IMR-90 (cell line): ENCODE measurements at regions not wholly inside any gene's neighbourhood (a gene's known extent, or its start where the extent isn't known, plus 50 kb on each side); places are given as distances from the start of the nearest gene placed in this dataset.

Source experiments
- ATAC-seq: fragments of 200-7000 bp; cut with Tn5 transposase; 2 replicates; pipeline ENCODE4 v1.9.1; 2020; ENCODE audit warnings: low read depth, mild to moderate bottlenecking, moderate library complexity
- BruUV-seq: library from RNA; stranded (reverse); fragments of 400-500 nt; replicated peaks from 2 replicates; lab custom pipeline; 2021; lab: Mats Ljungman, UMichigan
- CTCF ChIA-PET: fragments of 300-600 bp; formaldehyde crosslinking; extraction: SDS; loops from one replicate; lab custom pipeline; 2021; ENCODE audit warnings: antibody characterized with exemption; lab: Yijun Ruan, JAX
- POLR2A ChIA-PET: fragments of 300-600 bp; sonication (Branson Sonifier 250); formaldehyde crosslinking; loops from one replicate; lab custom pipeline; 2022; ENCODE audit warnings: antibody characterized with exemption; ENCODE audit not compliant: unreplicated experiment; lab: Charles Lee
- DNase-seq: peaks from one replicate; pipeline ENCODE4 v3.0.0; 2013
- H2AFZ ChIP-seq: replicated peaks from 2 replicates; pipeline ENCODE3; 2013; ENCODE audit warnings: low read length, mild to moderate bottlenecking; ENCODE audit not compliant: poor library complexity
- H2AK5ac ChIP-seq: 2 replicates; pipeline ENCODE4 v1.6.1; 2013; ENCODE audit warnings: low read depth, low read length, inconsistent platforms
- H2AK9ac ChIP-seq: replicated peaks from 2 replicates; pipeline ENCODE3; 2013; ENCODE audit warnings: mild to moderate bottlenecking, low read depth, low read length, moderate library complexity; ENCODE audit not compliant: poor library complexity
- H2BK120ac ChIP-seq: 2 replicates; pipeline ENCODE4 v1.6.1; 2013; ENCODE audit warnings: low read depth, low read length, inconsistent platforms
- H2BK15ac ChIP-seq: 3 replicates; pipeline ENCODE4 v1.6.1; 2013; ENCODE audit warnings: low read depth, low read length, inconsistent platforms
- H2BK20ac ChIP-seq: 2 replicates; pipeline ENCODE4 v1.6.1; 2013; ENCODE audit warnings: low read depth, mild to moderate bottlenecking, inconsistent platforms, low read length, moderate library complexity
- H2BK5ac ChIP-seq: 2 replicates; pipeline ENCODE4 v1.6.1; 2013; ENCODE audit warnings: mild to moderate bottlenecking, low read depth, low read length, inconsistent platforms; ENCODE audit not compliant: poor library complexity, severe bottlenecking
- H3K14ac ChIP-seq: replicated peaks from 2 replicates; pipeline ENCODE4 v1.6.1; 2013; ENCODE audit warnings: low read depth, low read length, inconsistent platforms
- H3K18ac ChIP-seq: 2 replicates; pipeline ENCODE4 v1.6.1; 2013; ENCODE audit warnings: low read depth, low read length, control low read depth
- H3K23ac ChIP-seq: 2 replicates; pipeline ENCODE4 v1.6.1; 2013; ENCODE audit warnings: low read depth, low read length, inconsistent platforms
- H3K27ac ChIP-seq: 2 replicates; pipeline ENCODE4 v1.5.1; 2013; ENCODE audit warnings: mild to moderate bottlenecking, control low read depth, low read length; ENCODE audit not compliant: insufficient read depth
- H3K27me3 ChIP-seq: 2 replicates; pipeline ENCODE4 v1.6.1; 2013; ENCODE audit warnings: low read length; ENCODE audit not compliant: control insufficient read depth, insufficient read depth
- H3K36me3 ChIP-seq: 2 replicates; pipeline ENCODE4 v1.6.1; 2013; ENCODE audit warnings: low read length, mixed read lengths; ENCODE audit not compliant: control insufficient read depth, insufficient read depth
- H3K4ac ChIP-seq: 2 replicates; pipeline ENCODE4 v1.6.1; 2013; ENCODE audit warnings: low read depth, low read length, inconsistent platforms
- H3K4me1 ChIP-seq: 2 replicates; pipeline ENCODE4 v1.6.1; 2013; ENCODE audit warnings: low read length, mixed read lengths; ENCODE audit not compliant: control insufficient read depth, insufficient read depth
- H3K4me2 ChIP-seq: 2 replicates; pipeline ENCODE4 v1.6.1; 2013; ENCODE audit warnings: low read depth, mild to moderate bottlenecking, control low read depth, low read length, moderate library complexity
- H3K4me3 ChIP-seq: 2 replicates; pipeline ENCODE4 v1.5.1; 2013; ENCODE audit warnings: low read depth, mild to moderate bottlenecking, control low read depth, low read length, moderate library complexity; ENCODE audit not compliant: insufficient read depth
- H3K56ac ChIP-seq: 2 replicates; pipeline ENCODE4 v1.6.1; 2013; ENCODE audit warnings: low read length, inconsistent platforms; ENCODE audit not compliant: insufficient read depth; ENCODE audit errors: extremely low read depth
- H3K79me1 ChIP-seq, 2 experiments: 2 replicates each; pipeline ENCODE4 v1.6.1; 2013; ENCODE audit warnings: low read length in 2 of 2, inconsistent platforms in 1 of 2, low read depth in 1 of 2
- H3K9ac ChIP-seq: 2 replicates; pipeline ENCODE4 v1.6.1; 2013; ENCODE audit warnings: low read depth, low read length, control low read depth
- H3K9me1 ChIP-seq: 2 replicates; pipeline ENCODE4 v1.6.1; 2013; ENCODE audit warnings: low read length, inconsistent platforms; ENCODE audit not compliant: insufficient read depth
- H3K9me3 ChIP-seq: 2 replicates; pipeline ENCODE4 v1.6.1; 2013; ENCODE audit warnings: low read length; ENCODE audit not compliant: control insufficient read depth, insufficient read depth
- H4K20me1 ChIP-seq: 2 replicates; pipeline ENCODE4 v1.6.1; 2013; ENCODE audit warnings: low read length, inconsistent platforms; ENCODE audit not compliant: insufficient read depth
- H4K5ac ChIP-seq: 2 replicates; pipeline ENCODE4 v1.6.1; 2013; ENCODE audit warnings: mild to moderate bottlenecking, low read depth, low read length, control low read depth
- H4K8ac ChIP-seq, 2 experiments: 2 replicates each; pipeline ENCODE4 v1.6.1; 2013; ENCODE audit warnings: low read depth in 2 of 2, low read length in 2 of 2, control low read depth in 1 of 2, inconsistent platforms in 1 of 2
- H4K91ac ChIP-seq: 2 replicates; pipeline ENCODE4 v1.6.1; 2013; ENCODE audit warnings: low read depth, low read length, inconsistent platforms; ENCODE audit not compliant: insufficient read depth
- BHLHE40 ChIP-seq: fragments of 150-350 bp; IDR thresholded peaks from 2 replicates; pipeline ENCODE4 v1.6.1; 2016; ENCODE audit warnings: mild to moderate bottlenecking, low read depth, low read length
- CEBPB ChIP-seq: IDR thresholded peaks from 2 replicates; pipeline ENCODE4 v1.6.1; 2012; ENCODE audit warnings: low read depth, low read length, improper control_type of control experiment
- CHD1 ChIP-seq: IDR thresholded peaks from 2 replicates; pipeline ENCODE4 v1.6.1; 2012; ENCODE audit warnings: low read depth, low read length, improper control_type of control experiment
- FOS ChIP-seq: fragments of 150-350 bp; IDR thresholded peaks from 2 replicates; pipeline ENCODE4 v1.6.1; 2016; ENCODE audit warnings: low read depth, low read length
- MAFK ChIP-seq: IDR thresholded peaks from 2 replicates; pipeline ENCODE4 v1.6.1; 2012; ENCODE audit warnings: low read depth, low read length, improper control_type of control experiment
- MAZ ChIP-seq: IDR thresholded peaks from 2 replicates; pipeline ENCODE4 v1.6.1; 2012; ENCODE audit warnings: low read depth, mild to moderate bottlenecking, low read length, improper control_type of control experiment, moderate library complexity, borderline replicate concordance
- MXI1 ChIP-seq: IDR thresholded peaks from 2 replicates; pipeline ENCODE4 v1.6.1; 2012; ENCODE audit warnings: low read depth, mild to moderate bottlenecking, low read length, moderate library complexity, borderline replicate concordance
- NFE2L2 ChIP-seq: fragments of 150-350 bp; IDR thresholded peaks from 2 replicates; pipeline ENCODE4 v1.6.1; 2016; ENCODE audit warnings: low read depth, mild to moderate bottlenecking, low read length
- POLR2A ChIP-seq: IDR thresholded peaks from 2 replicates; pipeline ENCODE4 v1.6.1; 2012; ENCODE audit warnings: mild to moderate bottlenecking, low read depth, low read length
- RAD21 ChIP-seq: IDR thresholded peaks from 2 replicates; pipeline ENCODE4 v1.6.1; 2012; ENCODE audit warnings: low read length, improper control_type of control experiment
- RCOR1 ChIP-seq: IDR thresholded peaks from 2 replicates; pipeline ENCODE4 v1.6.1; 2012; ENCODE audit warnings: mild to moderate bottlenecking, low read length, improper control_type of control experiment; ENCODE audit not compliant: insufficient replicate concordance
- RFX5 ChIP-seq: IDR thresholded peaks from 2 replicates; pipeline ENCODE4 v1.8.0; 2012; ENCODE audit warnings: low read depth, mild to moderate bottlenecking, low read length, moderate library complexity
- SMC3 ChIP-seq: fragments of 150-350 bp; IDR thresholded peaks from 2 replicates; pipeline ENCODE4 v1.6.1; 2016; ENCODE audit warnings: low read depth, mild to moderate bottlenecking, antibody characterized with exemption, low read length, moderate library complexity
- WGBS, 2 experiments: methylation state at CpG; one replicate each; pipeline versions ENCODE4 v1.1.5 to v1.1.7; 2013; ENCODE audit warnings: missing lambda C conversion rate in 2 of 2; ENCODE audit not compliant: insufficient read length in 1 of 2; ENCODE audit errors: extremely low coverage in 2 of 2; 5-methylcytosine and 5-hydroxymethylcytosine counted together
- dilution Hi-C: fragments of 300-500 bp; cut with HindIII; formaldehyde crosslinking; loops from one replicate; pipeline ENCODE4 v1.14.3; 2018; ENCODE audit warnings: low sequenced_read_pairs; ENCODE audit not compliant: unreplicated experiment
- in situ Hi-C: fragments of 300-500 bp; cut with MboI; formaldehyde crosslinking; loops from 3 replicates; pipeline ENCODE4 v1.14.3; 2019; ENCODE audit warnings: low sequenced_read_pairs, inconsistent platforms, mixed read lengths
- intact Hi-C: fragments of 100-400 bp; cut with micrococcal nuclease; formaldehyde crosslinking; loops from 2 replicates; pipeline ENCODE4 v1.10.0; 2022
- TF ChIP-seq, protein P1 (sequence below): fragments of 150-350 bp; IDR thresholded peaks from 2 replicates; pipeline ENCODE4 v1.6.1; 2017; ENCODE audit warnings: mild to moderate bottlenecking, antibody characterized with exemption, low read length, low read depth
- TF ChIP-seq, protein P2 (sequence below): conservative IDR thresholded peaks from 2 replicates; pipeline ENCODE4 v1.5.1; 2012; ENCODE audit warnings: mild to moderate bottlenecking, low read depth, low read length, improper control_type of control experiment
- TF ChIP-seq, protein P3 (sequence below): fragments of 150-350 bp; IDR thresholded peaks from 2 replicates; pipeline ENCODE4 v1.6.1; 2016; ENCODE audit warnings: low read depth, mild to moderate bottlenecking, low read length, moderate library complexity, borderline replicate concordance

DNA sequence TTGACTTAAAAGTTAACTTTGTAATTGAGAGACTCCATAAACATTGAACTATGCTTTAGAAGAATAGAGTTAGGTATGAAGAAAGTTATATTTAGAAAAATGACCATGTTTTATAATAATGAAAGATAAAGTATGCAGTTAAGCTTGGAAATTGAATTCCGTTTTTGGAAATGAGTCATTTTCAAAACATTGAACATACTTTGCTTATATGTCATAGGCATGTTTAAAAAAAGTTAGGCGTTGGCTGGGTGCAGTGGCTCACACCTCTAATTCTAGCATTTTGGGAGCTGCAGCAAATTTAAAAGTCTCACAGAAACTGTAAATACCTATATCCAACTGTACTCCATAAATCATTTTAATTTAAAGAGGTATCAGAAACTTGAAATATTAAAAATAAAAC is 607.4 kb downstream of the CBLN2 start:
- Histone ChIP-seq H4K91ac (no peak overlapping the region), H2BK120ac (no peak overlapping the region), H3K23ac (no peak overlapping the region), H2BK5ac (no peak overlapping the region), H3K9me3 (peaks cover 3% of the 10 kb centered on the region; the same call in 1 of the 2 replicates), H4K20me1 (no peaks in the 10 kb centered on the region), H3K27me3 (no peaks in the 10 kb centered on the region), H3K4me3 (no peak overlapping the region), H3K14ac (no peak overlapping the region), H3K18ac (no peak overlapping the region), H2AK9ac (no peak overlapping the region), H2AFZ (no peak overlapping the region), H2BK15ac (no peak overlapping the region), H4K8ac (no peak overlapping the region), H4K5ac (no peak overlapping the region), H3K79me1 (no peaks in the 10 kb centered on the region), H3K36me3 (no peaks in the 10 kb centered on the region), H3K4me2 (no peak overlapping the region), H3K4ac (no peak overlapping the region), H3K56ac (no peak overlapping the region), H3K9ac (no peak overlapping the region), H3K27ac (no peak overlapping the region), H3K9me1 (no peaks in the 10 kb centered on the region), H2AK5ac (no peak overlapping the region), H2BK20ac (no peak overlapping the region), H3K4me1 (no peaks in the 10 kb centered on the region)
- POLR2A ChIA-PET = no interaction called here
- CTCF ChIA-PET = no interaction called here
- dilution Hi-C loops = no loop called here
- in situ Hi-C loops = no loop called here
- intact Hi-C loops = no loop called here
- ATAC-seq (no peak), DNase-seq (no peak)
- no TSS peak for BruUV-seq
- no CpG with 5 or more reads among the region's 2 CpGs for WGBS, 2 experiments
- TF ChIP-seq CEBPB (no peak), SMC3 (no peak), MAZ (no peak), RAD21 (no peak), POLR2A (no peak), MXI1 (no peak), RCOR1 (no peak), BHLHE40 (no peak), MAFK (no peak), FOS (no peak), RFX5 (no peak), CHD1 (no peak), NFE2L2 (no peak)
- TF ChIP-seq, protein P1, sequence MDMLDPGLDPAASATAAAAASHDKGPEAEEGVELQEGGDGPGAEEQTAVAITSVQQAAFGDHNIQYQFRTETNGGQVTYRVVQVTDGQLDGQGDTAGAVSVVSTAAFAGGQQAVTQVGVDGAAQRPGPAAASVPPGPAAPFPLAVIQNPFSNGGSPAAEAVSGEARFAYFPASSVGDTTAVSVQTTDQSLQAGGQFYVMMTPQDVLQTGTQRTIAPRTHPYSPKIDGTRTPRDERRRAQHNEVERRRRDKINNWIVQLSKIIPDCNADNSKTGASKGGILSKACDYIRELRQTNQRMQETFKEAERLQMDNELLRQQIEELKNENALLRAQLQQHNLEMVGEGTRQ = no peak
- TF ChIP-seq, protein P2, sequence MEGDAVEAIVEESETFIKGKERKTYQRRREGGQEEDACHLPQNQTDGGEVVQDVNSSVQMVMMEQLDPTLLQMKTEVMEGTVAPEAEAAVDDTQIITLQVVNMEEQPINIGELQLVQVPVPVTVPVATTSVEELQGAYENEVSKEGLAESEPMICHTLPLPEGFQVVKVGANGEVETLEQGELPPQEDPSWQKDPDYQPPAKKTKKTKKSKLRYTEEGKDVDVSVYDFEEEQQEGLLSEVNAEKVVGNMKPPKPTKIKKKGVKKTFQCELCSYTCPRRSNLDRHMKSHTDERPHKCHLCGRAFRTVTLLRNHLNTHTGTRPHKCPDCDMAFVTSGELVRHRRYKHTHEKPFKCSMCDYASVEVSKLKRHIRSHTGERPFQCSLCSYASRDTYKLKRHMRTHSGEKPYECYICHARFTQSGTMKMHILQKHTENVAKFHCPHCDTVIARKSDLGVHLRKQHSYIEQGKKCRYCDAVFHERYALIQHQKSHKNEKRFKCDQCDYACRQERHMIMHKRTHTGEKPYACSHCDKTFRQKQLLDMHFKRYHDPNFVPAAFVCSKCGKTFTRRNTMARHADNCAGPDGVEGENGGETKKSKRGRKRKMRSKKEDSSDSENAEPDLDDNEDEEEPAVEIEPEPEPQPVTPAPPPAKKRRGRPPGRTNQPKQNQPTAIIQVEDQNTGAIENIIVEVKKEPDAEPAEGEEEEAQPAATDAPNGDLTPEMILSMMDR = no peak
- TF ChIP-seq, protein P3, sequence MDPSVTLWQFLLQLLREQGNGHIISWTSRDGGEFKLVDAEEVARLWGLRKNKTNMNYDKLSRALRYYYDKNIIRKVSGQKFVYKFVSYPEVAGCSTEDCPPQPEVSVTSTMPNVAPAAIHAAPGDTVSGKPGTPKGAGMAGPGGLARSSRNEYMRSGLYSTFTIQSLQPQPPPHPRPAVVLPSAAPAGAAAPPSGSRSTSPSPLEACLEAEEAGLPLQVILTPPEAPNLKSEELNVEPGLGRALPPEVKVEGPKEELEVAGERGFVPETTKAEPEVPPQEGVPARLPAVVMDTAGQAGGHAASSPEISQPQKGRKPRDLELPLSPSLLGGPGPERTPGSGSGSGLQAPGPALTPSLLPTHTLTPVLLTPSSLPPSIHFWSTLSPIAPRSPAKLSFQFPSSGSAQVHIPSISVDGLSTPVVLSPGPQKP = no peak
